RKO (cell line): ENCODE measurements at regions not wholly inside any gene's neighbourhood (a gene's known extent, or its start where the extent isn't known, plus 50 kb on each side); places are given as distances from the start of the nearest gene placed in this dataset.
"Not testable (repeated sequence)": the region's sequence is repeated elsewhere in the genome, so short reads cannot be mapped to it uniquely, and the experiment has no call there.

ENCODE experiments used
- DNase-seq: peaks from one replicate; pipeline ENCODE4 v3.0.0-alpha.2; 2016; ENCODE audit warnings: low spot score

DNA sequence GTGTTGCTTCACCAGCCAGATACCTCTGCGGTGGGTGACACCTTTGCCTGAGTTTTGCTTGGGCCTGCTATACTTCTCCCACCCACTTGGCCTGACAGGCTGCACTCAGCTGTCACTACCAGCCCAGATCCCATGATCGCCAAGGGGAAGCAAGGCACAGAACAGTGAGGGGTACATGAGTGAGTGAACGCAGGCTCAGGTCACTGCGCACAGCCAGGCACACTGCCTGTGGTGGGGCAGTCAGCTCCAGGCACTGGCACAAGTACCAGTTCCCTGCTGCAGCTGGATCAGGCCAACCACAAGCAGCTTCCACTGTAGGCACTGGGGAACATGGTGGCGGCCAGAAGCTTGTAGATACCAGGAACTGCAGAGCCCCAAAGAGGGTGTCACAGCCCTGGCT lies 441.9 kb upstream of the GRM3 start:
- no peak for DNase-seq

GRCh38 chr7:86199881-86200614 lies 443.7 kb upstream of the GRM3 start:
- no peak for DNase-seq

DNA sequence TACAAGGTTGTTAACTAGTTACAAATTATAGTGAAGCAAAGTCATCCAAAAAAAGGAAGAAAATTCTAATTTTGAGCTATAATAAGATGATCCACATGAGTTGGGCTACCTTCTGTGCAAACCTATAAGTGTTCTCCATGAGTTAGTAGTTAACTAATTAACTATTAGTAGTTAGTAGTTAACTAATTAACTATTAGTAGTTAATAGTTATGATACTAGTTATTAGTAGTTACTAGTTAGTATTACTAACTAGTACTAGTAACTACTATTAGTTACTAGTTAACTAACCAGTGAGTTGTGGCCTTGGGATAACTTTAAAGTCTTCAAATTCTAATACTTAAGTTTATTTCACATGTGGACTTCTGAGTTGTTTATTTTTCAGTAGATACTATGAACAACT lies 453.4 kb upstream of the GRM3 start:
- no peak for DNase-seq

GRCh38 chr7:86181474-86181873 lies 462.2 kb upstream of the GRM3 start:
- DNase-seq: no peak

GRCh38 chr7:86164827-86165226 lies 478.9 kb upstream of the GRM3 start:
- no peak for DNase-seq

DNA sequence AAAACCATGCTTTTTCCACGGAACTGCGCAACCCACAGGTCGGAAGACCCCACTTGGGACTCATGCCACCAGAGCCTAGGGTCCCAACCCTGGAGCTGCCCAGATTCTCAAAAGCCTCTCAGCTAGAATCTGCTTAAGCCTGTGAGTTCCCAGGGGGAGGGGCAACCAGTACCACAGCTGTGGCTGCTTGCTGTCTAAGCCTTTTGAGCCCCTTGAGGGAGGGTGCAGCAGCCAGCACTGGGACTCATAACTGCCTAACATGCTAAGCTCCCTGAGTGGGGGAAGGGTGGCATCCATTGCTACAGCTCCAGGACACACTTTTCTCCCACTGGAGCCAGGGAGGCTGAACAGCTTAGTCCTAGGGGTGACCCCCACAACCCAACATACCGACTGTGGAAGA lies 485.6 kb upstream of the GRM3 start:
- no peak for DNase-seq

DNA sequence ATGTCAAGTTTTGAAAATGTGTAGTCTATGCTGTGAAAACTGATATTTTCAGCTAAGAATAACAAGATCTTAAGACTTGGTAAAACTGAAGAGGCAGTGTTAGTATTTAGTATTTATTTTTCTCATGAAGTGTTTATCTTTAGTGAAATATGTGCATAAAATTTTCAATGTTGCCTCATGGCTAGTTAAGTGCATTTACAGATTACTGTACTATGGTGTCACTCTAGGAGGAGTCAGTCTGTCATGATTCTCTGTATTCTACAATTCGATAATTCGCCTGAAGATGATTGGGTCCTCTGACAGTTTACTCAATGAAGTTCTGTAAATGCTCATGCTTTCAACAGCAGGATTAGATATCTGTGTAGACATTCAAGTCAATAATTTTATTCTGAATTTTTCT lies 488.1 kb upstream of the GRM3 start:
- DNase-seq: no peak

- DNase-seq: no peak
These were observed 490.8 kb upstream of the GRM3 start for GRCh38 chr7:86152926-86153325.

- peak; percentile 7 for DNase-seq
These were observed 494.6 kb upstream of the GRM3 start for GRCh38 chr7:86149024-86149665.

GRCh38 chr7:86148501-86148900 lies 495.2 kb upstream of the GRM3 start:
- no peak for DNase-seq

DNA sequence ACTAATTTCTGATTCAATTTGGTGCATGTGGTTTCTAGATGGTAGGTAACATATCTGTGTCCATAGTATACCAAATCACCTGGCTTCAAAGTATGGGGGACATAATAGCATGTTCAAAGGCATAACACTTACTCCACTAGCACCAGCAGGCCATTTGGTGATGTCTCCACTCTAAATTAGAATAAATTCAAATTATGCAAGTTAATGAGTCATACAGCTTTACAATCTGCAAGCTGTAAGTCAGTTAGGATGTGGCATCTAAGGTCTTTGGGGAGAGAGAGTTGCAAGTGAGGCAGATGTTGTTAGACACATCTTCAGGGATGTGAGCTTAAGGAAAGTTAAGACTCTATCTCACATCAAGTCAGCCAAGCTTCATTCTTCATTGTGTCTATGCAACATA lies 506.4 kb upstream of the GRM3 start:
- peak; percentile 5 for DNase-seq

GRCh38 chr7:86130268-86130667 lies 513.4 kb upstream of the GRM3 start:
- no peak for DNase-seq

DNA sequence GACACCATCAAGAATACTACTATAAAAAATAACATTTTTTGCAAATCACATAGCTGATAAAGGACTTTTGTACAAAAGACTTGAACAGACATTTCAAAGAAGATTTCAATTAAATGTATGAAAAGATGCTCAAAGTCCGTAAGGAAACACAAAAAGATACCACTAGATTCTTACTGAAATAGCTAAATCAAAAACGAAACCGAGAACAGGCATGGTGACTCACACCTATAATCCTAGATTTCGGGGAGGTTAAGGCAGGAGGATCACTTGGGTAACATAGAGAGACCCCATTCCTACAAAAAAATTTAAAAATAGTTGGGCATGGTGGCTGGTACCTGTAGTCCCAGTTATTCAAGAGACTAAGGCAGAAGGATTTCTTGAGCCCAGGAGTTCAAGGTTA lies 520.2 kb upstream of the GRM3 start:
- no peak for DNase-seq

DNA sequence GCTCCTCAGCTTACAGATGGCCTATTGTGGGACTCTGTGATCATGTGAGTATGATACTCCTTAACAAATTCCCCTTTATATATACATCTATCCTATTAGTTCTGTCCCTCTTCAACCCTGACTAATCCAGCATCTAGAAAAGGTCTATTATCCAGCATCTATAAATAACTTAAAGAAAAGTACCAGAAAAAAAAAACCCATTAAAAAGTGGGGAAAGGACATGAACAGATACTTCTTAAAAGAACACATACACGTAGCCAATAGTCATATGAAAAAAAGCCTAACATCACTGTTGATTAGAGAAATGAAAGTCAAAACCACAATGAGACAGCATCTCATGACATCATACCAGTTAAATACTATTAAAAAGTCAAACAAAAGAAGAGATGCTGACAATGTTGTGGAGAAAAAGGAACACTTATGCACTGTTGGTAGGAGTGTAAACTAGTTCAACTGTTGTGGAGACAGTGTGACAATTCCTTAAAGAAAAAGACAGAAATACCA lies 549.5 kb upstream of the GRM3 start:
- no peak for DNase-seq

GRCh38 chr7:86091369-86091768 lies 552.3 kb upstream of the GRM3 start:
- no peak for DNase-seq

DNA sequence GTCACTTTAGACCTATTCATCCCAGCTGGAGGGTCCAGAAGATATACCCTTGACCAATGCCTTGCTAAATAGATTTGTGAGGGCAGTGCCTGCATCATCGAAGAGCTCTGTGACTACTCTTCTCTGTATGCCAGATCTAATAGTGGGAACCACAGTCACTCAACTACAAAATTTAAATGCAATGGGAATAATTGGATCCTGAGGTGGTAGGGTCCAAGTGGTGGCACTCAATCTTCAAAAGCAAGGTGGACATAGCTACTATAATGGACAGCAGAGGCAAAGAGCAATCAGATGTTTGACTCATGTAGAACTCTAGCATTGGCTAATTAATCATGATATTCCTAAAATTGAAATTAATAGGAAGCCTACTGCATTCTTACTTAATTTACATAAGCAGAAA lies 554.3 kb upstream of the GRM3 start:
- no peak for DNase-seq

DNA sequence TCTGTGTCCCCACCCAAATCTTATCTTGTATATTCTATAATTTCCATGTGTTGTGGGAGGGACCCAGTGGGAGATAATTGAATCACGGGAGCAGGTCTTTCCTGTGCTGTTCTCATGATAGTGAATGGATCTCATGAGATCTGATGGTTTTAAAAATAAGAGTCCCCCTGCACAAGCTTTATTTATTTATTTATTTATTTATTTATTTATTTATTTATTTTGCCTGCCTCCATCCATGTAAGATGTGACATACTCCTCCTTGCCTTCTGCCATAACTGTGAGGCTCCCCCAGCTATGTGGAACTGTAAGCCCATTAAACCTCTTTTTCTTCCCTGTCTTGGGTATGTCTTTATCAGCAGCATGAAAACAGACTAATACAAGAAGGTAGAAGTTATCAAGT lies 579.1 kb upstream of the GRM3 start:
- DNase-seq: not testable (repeated sequence)

GRCh38 chr7:86058649-86059048 lies 585.1 kb upstream of the GRM3 start:
- DNase-seq: no peak

DNA sequence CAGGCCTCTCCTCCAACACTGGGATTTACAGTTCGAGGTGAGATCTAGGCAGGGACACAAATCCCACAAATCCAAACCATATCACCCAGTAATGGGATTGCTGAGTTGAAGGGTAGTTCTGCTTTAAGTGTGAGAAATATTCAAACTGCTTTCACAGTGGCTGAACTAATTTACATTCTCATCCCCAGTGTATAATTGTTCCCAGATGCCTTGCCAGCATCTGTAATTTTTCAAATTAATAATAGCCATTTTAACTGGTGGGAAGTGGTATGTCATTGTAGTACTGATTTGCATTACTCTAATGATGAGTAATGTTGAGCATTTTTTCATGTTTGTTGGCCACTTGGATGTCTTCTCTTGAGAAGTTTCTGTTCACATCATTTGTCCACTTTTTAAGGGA lies 592.8 kb upstream of the GRM3 start:
- no peak for DNase-seq

- no peak for DNase-seq
These were observed 593.8 kb upstream of the GRM3 start for GRCh38 chr7:86049910-86050309.

- not testable (repeated sequence) for DNase-seq
These were observed 598.5 kb upstream of the GRM3 start for GRCh38 chr7:86045197-86045596.

- no peak for DNase-seq
These were observed 617.9 kb upstream of the GRM3 start for GRCh38 chr7:86025807-86026206.

DNA sequence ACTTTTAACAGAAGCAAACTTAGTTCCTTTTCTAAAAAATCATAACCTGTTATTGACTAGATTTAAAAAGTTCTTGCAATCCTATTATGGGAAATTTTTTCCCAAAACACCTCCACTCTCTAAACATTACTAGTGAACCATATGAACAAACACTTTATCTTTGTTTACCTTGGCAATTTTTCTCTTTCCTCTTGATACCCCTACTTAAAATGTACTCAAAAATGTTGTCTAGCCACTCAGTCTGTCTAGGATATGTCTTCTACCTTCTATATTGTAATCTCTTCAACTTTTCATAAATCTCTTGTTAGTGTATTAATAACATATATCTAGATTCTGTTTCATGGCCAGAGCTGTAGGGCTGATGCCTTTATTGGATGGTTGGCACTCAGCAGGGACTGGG lies 630.0 kb upstream of the GRM3 start:
- no peak for DNase-seq

GRCh38 chr7:86012971-86013370 lies 630.7 kb upstream of the GRM3 start:
- DNase-seq: no peak
